SK-N-SH treated with all-trans-retinoic acid at 6 μM for 48 hours (cell line): ENCODE measurements at regions not wholly inside any gene's neighbourhood (a gene's known extent, or its start where the extent isn't known, plus 50 kb on each side); places are given as distances from the start of the nearest gene placed in this dataset.

Source experiments
- ZC3H10 ChIP-seq: fragments of 250-450 bp; sonication (Bioruptor Pico); IDR thresholded peaks from 2 replicates; pipeline ENCODE4 v1.5.1; 2021; ENCODE audit warnings: mild to moderate bottlenecking, moderate library complexity
- TF ChIP-seq, protein P1 (sequence below): fragments of 250-450 bp; sonication (Bioruptor Pico); IDR thresholded peaks from 2 replicates; pipeline ENCODE4 v1.5.0; 2020; ENCODE audit warnings: mild to moderate bottlenecking, moderate library complexity

GRCh38 chr9:74282526-74283253 lies 214.4 kb upstream of the RORB start:
- no peak for TF ChIP-seq ZC3H10
- TF ChIP-seq, protein P1, sequence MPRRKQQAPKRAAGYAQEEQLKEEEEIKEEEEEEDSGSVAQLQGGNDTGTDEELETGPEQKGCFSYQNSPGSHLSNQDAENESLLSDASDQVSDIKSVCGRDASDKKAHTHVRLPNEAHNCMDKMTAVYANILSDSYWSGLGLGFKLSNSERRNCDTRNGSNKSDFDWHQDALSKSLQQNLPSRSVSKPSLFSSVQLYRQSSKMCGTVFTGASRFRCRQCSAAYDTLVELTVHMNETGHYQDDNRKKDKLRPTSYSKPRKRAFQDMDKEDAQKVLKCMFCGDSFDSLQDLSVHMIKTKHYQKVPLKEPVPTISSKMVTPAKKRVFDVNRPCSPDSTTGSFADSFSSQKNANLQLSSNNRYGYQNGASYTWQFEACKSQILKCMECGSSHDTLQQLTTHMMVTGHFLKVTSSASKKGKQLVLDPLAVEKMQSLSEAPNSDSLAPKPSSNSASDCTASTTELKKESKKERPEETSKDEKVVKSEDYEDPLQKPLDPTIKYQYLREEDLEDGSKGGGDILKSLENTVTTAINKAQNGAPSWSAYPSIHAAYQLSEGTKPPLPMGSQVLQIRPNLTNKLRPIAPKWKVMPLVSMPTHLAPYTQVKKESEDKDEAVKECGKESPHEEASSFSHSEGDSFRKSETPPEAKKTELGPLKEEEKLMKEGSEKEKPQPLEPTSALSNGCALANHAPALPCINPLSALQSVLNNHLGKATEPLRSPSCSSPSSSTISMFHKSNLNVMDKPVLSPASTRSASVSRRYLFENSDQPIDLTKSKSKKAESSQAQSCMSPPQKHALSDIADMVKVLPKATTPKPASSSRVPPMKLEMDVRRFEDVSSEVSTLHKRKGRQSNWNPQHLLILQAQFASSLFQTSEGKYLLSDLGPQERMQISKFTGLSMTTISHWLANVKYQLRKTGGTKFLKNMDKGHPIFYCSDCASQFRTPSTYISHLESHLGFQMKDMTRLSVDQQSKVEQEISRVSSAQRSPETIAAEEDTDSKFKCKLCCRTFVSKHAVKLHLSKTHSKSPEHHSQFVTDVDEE (CRISPR knock-in tag), result no peak
